ENCODE measurements at regions not wholly inside any gene's neighbourhood (a gene's known extent, or its start where the extent isn't known, plus 50 kb on each side); places are given as distances from the start of the nearest gene placed in this dataset.

GRCh38 chr11:92128026-92128425 lies 96.6 kb upstream of the FAT3 start:
- Histone ChIP-seq H3K4me3 (ENCODE audit: control insufficient read depth in 1 of 2, extremely low read depth in 1 of 2, low read length in 1 of 2) (no peak overlapping the region), H3K9me3 (no peaks in the 10 kb centered on the region), H3K27me3 (replicated peaks in 1 of 2; ENCODE audit: control insufficient read depth in 2 of 2, extremely low read depth in 1 of 2, insufficient read depth in 2 of 2, low read length in 1 of 2) (no peaks in the 10 kb centered on the region), H3K27ac (ENCODE audit: low read length) (no peak overlapping the region), H3K36me3 (ENCODE audit: control insufficient read depth in 2 of 2, extremely low read depth in 1 of 2, insufficient read depth in 1 of 2, low read length in 1 of 2) (no peaks in the 10 kb centered on the region), H3K4me1 (ENCODE audit: control insufficient read depth in 1 of 2, extremely low read depth in 1 of 2, insufficient read depth in 2 of 2, low read length in 2 of 2) (no peaks in the 10 kb centered on the region)
- WGBS (ENCODE audit: insufficient coverage), result no CpG with 5 or more reads among the region's 2 CpGs
- H3K27ac Mint-ChIP-seq, result no peak overlapping the region
- H3K4me3 Mint-ChIP-seq, result no peak overlapping the region
- no peaks in the 10 kb centered on the region for H3K4me1 Mint-ChIP-seq
- ChIA-PET CTCF (no interaction called here), POLR2A (no interaction called here)
- H3K36me3 Mint-ChIP-seq, result no peaks in the 10 kb centered on the region
- no peaks in the 10 kb centered on the region for H3K27me3 Mint-ChIP-seq
- peaks cover 3 to 13% (median 11%) of the 10 kb centered on the region in 3 donors for H3K9me3 Mint-ChIP-seq
- ATAC-seq (replicated peaks in 1 of 4) (no peak), DNase-seq (no peak)

GRCh38 chr11:92125321-92125720 lies 99.3 kb upstream of the FAT3 start:
- no peaks in the 10 kb centered on the region for H3K36me3 Mint-ChIP-seq
- Histone ChIP-seq H3K27me3 (replicated peaks in 1 of 2; ENCODE audit: control insufficient read depth in 2 of 2, extremely low read depth in 1 of 2, insufficient read depth in 2 of 2, low read length in 1 of 2) (no peaks in the 10 kb centered on the region), H3K4me3 (ENCODE audit: control insufficient read depth in 1 of 2, extremely low read depth in 1 of 2, low read length in 1 of 2) (no peak overlapping the region), H3K9me3 (no peaks in the 10 kb centered on the region), H3K27ac (ENCODE audit: low read length) (no peak overlapping the region), H3K36me3 (ENCODE audit: control insufficient read depth in 2 of 2, extremely low read depth in 1 of 2, insufficient read depth in 1 of 2, low read length in 1 of 2) (no peaks in the 10 kb centered on the region), H3K4me1 (ENCODE audit: control insufficient read depth in 1 of 2, extremely low read depth in 1 of 2, insufficient read depth in 2 of 2, low read length in 2 of 2) (no peaks in the 10 kb centered on the region)
- no peaks in the 10 kb centered on the region for H3K27me3 Mint-ChIP-seq
- ATAC-seq (replicated peaks in 1 of 4) (no peak), DNase-seq (no peak)
- H3K4me1 Mint-ChIP-seq, result no peaks in the 10 kb centered on the region
- H3K27ac Mint-ChIP-seq, result no peak overlapping the region
- POLR2A ChIA-PET, result no interaction called here
- H3K9me3 Mint-ChIP-seq, result peaks cover 0 to 15% (median 9%) of the 10 kb centered on the region in 3 donors
- H3K4me3 Mint-ChIP-seq, result no peak overlapping the region
- CTCF ChIA-PET, result no interaction called here

GRCh38 chr11:92123540-92123939 lies 101.1 kb upstream of the FAT3 start:
- Histone ChIP-seq H3K27me3 (replicated peaks in 1 of 2; ENCODE audit: control insufficient read depth in 2 of 2, extremely low read depth in 1 of 2, insufficient read depth in 2 of 2, low read length in 1 of 2) (no peaks in the 10 kb centered on the region), H3K9me3 (no peaks in the 10 kb centered on the region), H3K27ac (ENCODE audit: low read length) (no peak overlapping the region), H3K36me3 (ENCODE audit: control insufficient read depth in 2 of 2, extremely low read depth in 1 of 2, insufficient read depth in 1 of 2, low read length in 1 of 2) (no peaks in the 10 kb centered on the region), H3K4me1 (ENCODE audit: control insufficient read depth in 1 of 2, extremely low read depth in 1 of 2, insufficient read depth in 2 of 2, low read length in 2 of 2) (no peaks in the 10 kb centered on the region), H3K4me3 (ENCODE audit: control insufficient read depth in 1 of 2, extremely low read depth in 1 of 2, low read length in 1 of 2) (no peak overlapping the region)
- ATAC-seq (replicated peaks in 1 of 4) (no peak), DNase-seq (no peak)
- no peak overlapping the region for H3K4me3 Mint-ChIP-seq
- no peaks in the 10 kb centered on the region for H3K36me3 Mint-ChIP-seq
- peaks cover 5 to 26% (median 15%) of the 10 kb centered on the region in 3 donors for H3K9me3 Mint-ChIP-seq
- ChIA-PET CTCF (no interaction called here), POLR2A (no interaction called here)
- WGBS (ENCODE audit: insufficient coverage), result 0% methylated on average over 1 of the region's 1 CpG
- H3K4me1 Mint-ChIP-seq, result no peaks in the 10 kb centered on the region
- H3K27ac Mint-ChIP-seq, result no peak overlapping the region
- H3K27me3 Mint-ChIP-seq, result no peaks in the 10 kb centered on the region

DNA sequence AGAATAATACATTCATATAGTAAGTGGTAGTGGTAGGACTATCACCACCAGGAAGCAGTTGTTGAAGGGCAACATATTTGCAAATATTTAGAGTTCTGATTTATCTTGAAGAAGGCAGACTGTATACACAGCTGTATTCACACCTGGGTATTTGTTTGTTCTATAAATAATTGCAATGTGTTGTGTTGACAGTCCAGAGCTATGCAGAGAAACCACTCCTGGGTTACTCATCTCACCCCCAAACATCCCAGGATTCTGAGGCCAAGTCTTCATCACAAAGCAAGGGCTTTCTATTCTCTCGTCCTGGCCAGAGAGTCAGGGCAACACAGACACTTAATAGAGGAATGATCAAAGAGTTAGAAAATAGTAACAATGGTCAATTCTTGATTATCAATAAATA lies 102.1 kb upstream of the FAT3 start:
- POLR2A ChIA-PET, result no interaction called here

DNA sequence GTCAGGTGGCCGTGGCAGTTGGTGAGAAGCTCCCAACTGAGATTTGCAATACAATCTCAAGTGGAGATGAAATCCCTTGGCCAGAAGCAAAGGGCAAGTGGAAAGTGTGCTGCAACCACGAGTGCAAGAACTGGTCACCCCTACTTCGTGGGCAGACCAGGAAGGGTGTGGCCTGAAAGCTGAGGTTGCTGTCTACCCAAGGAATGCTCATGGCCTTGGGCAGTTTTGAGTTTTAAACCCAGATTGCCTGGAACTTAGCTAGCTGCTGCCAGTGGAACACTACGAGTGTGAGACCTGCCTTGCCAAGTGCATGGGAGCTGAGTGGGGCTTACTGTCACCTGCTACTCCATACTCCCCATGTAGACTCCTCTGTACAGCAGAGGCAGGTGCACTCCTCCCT lies 113.3 kb upstream of the FAT3 start:
- Histone ChIP-seq H3K4me1 (ENCODE audit: control insufficient read depth in 1 of 2, extremely low read depth in 1 of 2, insufficient read depth in 2 of 2, low read length in 2 of 2) (no peaks in the 10 kb centered on the region), H3K9me3 (no peaks in the 10 kb centered on the region), H3K4me3 (ENCODE audit: control insufficient read depth in 1 of 2, extremely low read depth in 1 of 2, low read length in 1 of 2) (no peak overlapping the region), H3K36me3 (ENCODE audit: control insufficient read depth in 2 of 2, extremely low read depth in 1 of 2, insufficient read depth in 1 of 2, low read length in 1 of 2) (no peaks in the 10 kb centered on the region), H3K27ac (ENCODE audit: low read length) (no peak overlapping the region), H3K27me3 (replicated peaks in 1 of 2; ENCODE audit: control insufficient read depth in 2 of 2, extremely low read depth in 1 of 2, insufficient read depth in 2 of 2, low read length in 1 of 2) (no peaks in the 10 kb centered on the region)
- H3K36me3 Mint-ChIP-seq, result no peaks in the 10 kb centered on the region
- H3K9me3 Mint-ChIP-seq, result peaks cover 4 to 28% (median 17%) of the 10 kb centered on the region in 3 donors
- ATAC-seq (replicated peaks in 1 of 4) (no peak), DNase-seq (no peak)
- no peaks in the 10 kb centered on the region for H3K4me1 Mint-ChIP-seq
- WGBS (ENCODE audit: insufficient coverage), result 53% methylated on average over 3 of the region's 4 CpGs
- CTCF ChIA-PET, result no interaction called here
- no peaks in the 10 kb centered on the region for H3K27me3 Mint-ChIP-seq
- no peak overlapping the region for H3K4me3 Mint-ChIP-seq
- POLR2A ChIA-PET, result no interaction called here
- H3K27ac Mint-ChIP-seq, result no peak overlapping the region

More for the DNA sequence above, 102.1 kb upstream of the FAT3 start:
- Mint-ChIP-seq H3K9me3 (peaks cover 5 to 23% (median 15%) of the 10 kb centered on the region in 3 donors), H3K4me3 (no peak overlapping the region), H3K4me1 (no peaks in the 10 kb centered on the region), H3K27ac (no peak overlapping the region), H3K27me3 (no peaks in the 10 kb centered on the region), H3K36me3 (no peaks in the 10 kb centered on the region)
- DNase-seq (no peak), ATAC-seq (replicated peaks in 1 of 4) (no peak)
- Histone ChIP-seq H3K4me1 (ENCODE audit: control insufficient read depth in 1 of 2, extremely low read depth in 1 of 2, insufficient read depth in 2 of 2, low read length in 2 of 2) (no peaks in the 10 kb centered on the region), H3K4me3 (ENCODE audit: control insufficient read depth in 1 of 2, extremely low read depth in 1 of 2, low read length in 1 of 2) (no peak overlapping the region), H3K9me3 (no peaks in the 10 kb centered on the region), H3K36me3 (ENCODE audit: control insufficient read depth in 2 of 2, extremely low read depth in 1 of 2, insufficient read depth in 1 of 2, low read length in 1 of 2) (no peaks in the 10 kb centered on the region), H3K27me3 (replicated peaks in 1 of 2; ENCODE audit: control insufficient read depth in 2 of 2, extremely low read depth in 1 of 2, insufficient read depth in 2 of 2, low read length in 1 of 2) (no peaks in the 10 kb centered on the region), H3K27ac (ENCODE audit: low read length) (no peak overlapping the region)
- CTCF ChIA-PET, result no interaction called here
- WGBS (ENCODE audit: insufficient coverage), result no CpG with 5 or more reads among the region's 1 CpG

DNA sequence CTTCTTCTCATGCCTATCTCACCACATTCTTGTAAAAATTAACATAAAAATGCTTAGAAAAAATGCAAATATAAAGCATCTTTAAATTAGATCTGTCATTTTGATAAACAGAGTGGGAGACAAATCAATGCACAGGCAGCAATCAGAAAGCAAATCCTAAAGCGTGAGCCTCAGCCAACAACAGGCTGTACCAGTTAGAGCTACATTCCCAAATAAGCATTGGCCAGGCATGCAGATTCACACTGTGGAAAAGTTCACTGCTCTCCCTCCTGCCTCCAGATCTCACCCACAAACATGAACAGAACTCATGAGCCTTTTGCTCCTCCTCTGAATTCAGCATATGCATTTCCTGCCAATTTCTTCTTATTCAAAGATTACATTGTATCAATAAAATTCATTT lies 115.2 kb upstream of the FAT3 start:
- POLR2A ChIA-PET, result no interaction called here
- WGBS (ENCODE audit: insufficient coverage), result 57% methylated on average over 1 of the region's 1 CpG

DNA sequence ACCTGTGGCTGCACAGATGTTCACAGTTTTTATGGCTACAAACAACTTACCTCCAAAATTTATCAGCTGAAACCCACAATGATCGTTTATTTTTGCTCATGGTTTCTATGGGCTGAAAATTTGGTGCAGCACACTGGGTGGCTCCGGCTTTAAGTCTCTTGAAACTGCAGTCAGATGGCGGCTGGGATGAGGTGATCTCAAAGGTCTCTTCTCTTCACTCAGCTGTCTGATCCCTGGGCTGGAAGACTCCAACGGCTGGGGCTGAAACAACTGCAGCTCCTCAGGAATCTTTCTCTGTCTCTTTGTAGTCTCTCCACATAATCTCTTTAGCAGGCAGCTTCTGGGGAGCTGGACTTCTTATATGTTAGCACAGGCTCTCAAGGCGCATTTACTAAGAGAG lies 117.3 kb upstream of the FAT3 start:
- no peak overlapping the region for H3K27ac ChIP-seq (ENCODE audit: low read length)
- Mint-ChIP-seq H3K9me3 (peaks cover 0 to 6% (median 3%) of the 10 kb centered on the region in 3 donors), H3K36me3 (no peaks in the 10 kb centered on the region), H3K27ac (no peak overlapping the region), H3K4me3 (no peak overlapping the region), H3K4me1 (no peaks in the 10 kb centered on the region), H3K27me3 (no peaks in the 10 kb centered on the region)
- DNase-seq (no peak), ATAC-seq (replicated peaks in 1 of 4) (no peak)
- H3K4me1 ChIP-seq (ENCODE audit: control insufficient read depth in 1 of 2, extremely low read depth in 1 of 2, insufficient read depth in 2 of 2, low read length in 2 of 2), result no peaks in the 10 kb centered on the region
- 60% methylated on average over 3 of the region's 5 CpGs for WGBS (ENCODE audit: insufficient coverage)
- H3K27me3 ChIP-seq (replicated peaks in 1 of 2; ENCODE audit: control insufficient read depth in 2 of 2, extremely low read depth in 1 of 2, insufficient read depth in 2 of 2, low read length in 1 of 2), result no peaks in the 10 kb centered on the region
- no peak overlapping the region for H3K4me3 ChIP-seq (ENCODE audit: control insufficient read depth in 1 of 2, extremely low read depth in 1 of 2, low read length in 1 of 2)
- H3K9me3 ChIP-seq, result no peaks in the 10 kb centered on the region
- ChIA-PET CTCF (no interaction called here), POLR2A (no interaction called here)
- no peaks in the 10 kb centered on the region for H3K36me3 ChIP-seq (ENCODE audit: control insufficient read depth in 2 of 2, extremely low read depth in 1 of 2, insufficient read depth in 1 of 2, low read length in 1 of 2)

More for the DNA sequence above, 115.2 kb upstream of the FAT3 start:
- no peak for ATAC-seq (replicated peaks in 1 of 4)
- Histone ChIP-seq H3K27me3 (replicated peaks in 1 of 2; ENCODE audit: control insufficient read depth in 2 of 2, extremely low read depth in 1 of 2, insufficient read depth in 2 of 2, low read length in 1 of 2) (no peaks in the 10 kb centered on the region), H3K4me1 (ENCODE audit: control insufficient read depth in 1 of 2, extremely low read depth in 1 of 2, insufficient read depth in 2 of 2, low read length in 2 of 2) (no peaks in the 10 kb centered on the region), H3K4me3 (ENCODE audit: control insufficient read depth in 1 of 2, extremely low read depth in 1 of 2, low read length in 1 of 2) (no peak overlapping the region), H3K27ac (ENCODE audit: low read length) (no peak overlapping the region), H3K9me3 (no peaks in the 10 kb centered on the region), H3K36me3 (ENCODE audit: control insufficient read depth in 2 of 2, extremely low read depth in 1 of 2, insufficient read depth in 1 of 2, low read length in 1 of 2) (no peaks in the 10 kb centered on the region)
- H3K27me3 Mint-ChIP-seq, result no peaks in the 10 kb centered on the region
- H3K36me3 Mint-ChIP-seq, result no peaks in the 10 kb centered on the region
- H3K4me3 Mint-ChIP-seq, result no peak overlapping the region
- no peak overlapping the region for H3K27ac Mint-ChIP-seq
- no peaks in the 10 kb centered on the region for H3K4me1 Mint-ChIP-seq
- CTCF ChIA-PET, result no interaction called here
- DNase-seq, result no peak
- peaks cover 0 to 20% (median 14%) of the 10 kb centered on the region in 3 donors for H3K9me3 Mint-ChIP-seq
